IPS-11a (cell line): ENCODE measurements at regions not wholly inside any gene's neighbourhood (a gene's known extent, or its start where the extent isn't known, plus 50 kb on each side); places are given as distances from the start of the nearest gene placed in this dataset.
"Not testable (repeated sequence)": the region's sequence is repeated elsewhere in the genome, so short reads cannot be mapped to it uniquely, and the experiment has no call there.

ENCODE experiments used
- H3K4me3 ChIP-seq: one replicate; pipeline ENCODE4 v1.5.1; 2013; ENCODE audit warnings: low read depth, low read length, control low read depth

GRCh38 chr5:2849429-2849828 lies 98.0 kb upstream of the IRX2 start:
- no peak overlapping the region for H3K4me3 ChIP-seq

GRCh38 chr5:2848619-2849018 lies 97.1 kb upstream of the IRX2 start:
- no peak overlapping the region for H3K4me3 ChIP-seq

GRCh38 chr5:2847608-2848007 lies 96.1 kb upstream of the IRX2 start:
- no peak overlapping the region for H3K4me3 ChIP-seq

GRCh38 chr5:2841208-2841607 lies 89.7 kb upstream of the IRX2 start:
- H3K4me3 ChIP-seq: no peak overlapping the region

GRCh38 chr5:2840372-2840915 lies 89.0 kb upstream of the IRX2 start:
- no peak overlapping the region for H3K4me3 ChIP-seq

GRCh38 chr5:2836133-2836532 lies 84.7 kb upstream of the IRX2 start:
- H3K4me3 ChIP-seq: no peak overlapping the region

GRCh38 chr5:2833556-2833955 lies 82.1 kb upstream of the IRX2 start:
- H3K4me3 ChIP-seq: no peak overlapping the region

GRCh38 chr5:2832394-2832793 lies 80.9 kb upstream of the IRX2 start:
- no peak overlapping the region for H3K4me3 ChIP-seq

GRCh38 chr5:2829239-2829638 lies 77.8 kb upstream of the IRX2 start:
- H3K4me3 ChIP-seq: no peak overlapping the region

GRCh38 chr5:2818936-2819335 lies 67.5 kb upstream of the IRX2 start:
- no peak overlapping the region for H3K4me3 ChIP-seq

GRCh38 chr5:2817031-2817603 lies 65.6 kb upstream of the IRX2 start:
- H3K4me3 ChIP-seq: no peak overlapping the region

- H3K4me3 ChIP-seq: no peak overlapping the region
Measured at GRCh38 chr5:2813678-2814077, 62.2 kb upstream of the IRX2 start.

- H3K4me3 ChIP-seq: no peak overlapping the region
Measured at GRCh38 chr5:2810644-2811043, 59.2 kb upstream of the IRX2 start.

- H3K4me3 ChIP-seq: not testable (repeated sequence)
Measured at GRCh38 chr5:2807244-2807643, 55.8 kb upstream of the IRX2 start.

GRCh38 chr5:2806176-2806575 lies 54.7 kb upstream of the IRX2 start:
- no peak overlapping the region for H3K4me3 ChIP-seq

- H3K4me3 ChIP-seq: no peak overlapping the region
Measured at GRCh38 chr5:2805080-2805479, 53.6 kb upstream of the IRX2 start.

- H3K4me3 ChIP-seq: no peak overlapping the region
Measured at GRCh38 chr5:2803751-2804150, 52.3 kb upstream of the IRX2 start.

- no peak overlapping the region for H3K4me3 ChIP-seq
Measured at GRCh38 chr5:2802693-2803365, 51.4 kb upstream of the IRX2 start.

- H3K4me3 ChIP-seq: no peak overlapping the region
Measured at GRCh38 chr5:2801577-2802525, 50.4 kb upstream of the IRX2 start.
